ENCODE measurements at regions not wholly inside any gene's neighbourhood (a gene's known extent, or its start where the extent isn't known, plus 50 kb on each side); places are given as distances from the start of the nearest gene placed in this dataset.

DNA sequence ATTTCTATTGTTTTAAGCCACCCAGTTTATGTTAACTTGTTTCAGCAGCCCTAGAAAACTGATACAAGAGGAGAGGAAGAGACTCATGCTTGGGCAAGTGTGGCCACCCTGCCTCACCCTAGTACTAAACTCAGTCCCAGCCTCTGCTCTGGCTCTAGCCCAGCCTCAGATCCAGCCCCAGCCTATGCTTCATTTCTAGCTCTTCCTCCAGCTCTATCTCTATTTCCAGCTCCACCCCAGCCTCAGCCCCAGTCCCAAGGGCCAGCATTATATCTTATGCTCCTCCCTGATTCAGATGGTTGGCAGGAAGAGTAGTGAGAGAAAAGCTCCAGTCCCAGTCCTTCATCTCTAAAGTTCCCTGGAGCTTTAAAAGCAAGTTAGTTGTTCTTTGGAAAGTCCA, 535.5 kb downstream of the PTPRC start:
- Histone ChIP-seq H3K4me1 (ENCODE audit: control insufficient read depth in 2 of 2, insufficient read depth in 2 of 2, low read length in 1 of 2) (no peaks in the 10 kb centered on the region), H3K27ac (ENCODE audit: low read depth in 2 of 2, low read length in 1 of 2) (no peak overlapping the region), H3K27me3 (ENCODE audit: control insufficient read depth in 1 of 2, insufficient read depth in 2 of 2, low read length in 2 of 2) (no peaks in the 10 kb centered on the region), H3K36me3 (ENCODE audit: control insufficient read depth in 2 of 2, insufficient read depth in 2 of 2, low read length in 1 of 2) (no peaks in the 10 kb centered on the region), H3K4me3 (ENCODE audit: low read depth in 1 of 2, low read length in 2 of 2) (no peak overlapping the region), H3K9me3 (ENCODE audit: control insufficient read depth in 2 of 2, insufficient read depth in 1 of 2, low read depth in 1 of 2, low read length in 1 of 2) (no peaks in the 10 kb centered on the region)

DNA sequence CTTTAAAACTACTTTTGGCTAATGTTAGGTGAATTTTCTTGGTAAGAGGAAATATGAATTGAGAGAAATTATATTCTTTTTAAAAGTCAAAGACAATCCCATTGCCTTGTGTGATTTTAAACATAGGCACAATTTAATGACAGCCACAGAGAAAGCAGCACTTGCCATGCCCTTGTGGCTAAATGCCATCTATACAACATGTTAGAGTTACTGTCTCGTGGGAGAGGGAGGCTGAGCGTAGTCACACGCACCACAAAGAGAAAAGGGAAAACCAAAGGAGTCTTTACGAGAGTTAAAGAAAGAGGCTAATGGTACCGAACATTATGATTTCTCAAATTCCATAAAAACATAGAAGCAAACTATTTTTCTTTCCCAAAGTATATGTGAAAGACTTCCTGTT, 537.9 kb downstream of the PTPRC start:
- no peaks in the 10 kb centered on the region for H3K4me1 ChIP-seq (ENCODE audit: control insufficient read depth in 2 of 2, insufficient read depth in 2 of 2, low read length in 1 of 2)
- no peaks in the 10 kb centered on the region for H3K9me3 ChIP-seq (ENCODE audit: control insufficient read depth in 2 of 2, insufficient read depth in 1 of 2, low read depth in 1 of 2, low read length in 1 of 2)
- no peaks in the 10 kb centered on the region for H3K27me3 ChIP-seq (ENCODE audit: control insufficient read depth in 1 of 2, insufficient read depth in 2 of 2, low read length in 2 of 2)
- H3K27ac ChIP-seq (ENCODE audit: low read depth in 2 of 2, low read length in 1 of 2), result no peak overlapping the region
- H3K36me3 ChIP-seq (ENCODE audit: control insufficient read depth in 2 of 2, insufficient read depth in 2 of 2, low read length in 1 of 2), result no peaks in the 10 kb centered on the region
- WGBS, 2 donors, result 83% methylated on average over 5 of the region's 5 CpGs
- H3K4me3 ChIP-seq (ENCODE audit: low read depth in 1 of 2, low read length in 2 of 2), result no peak overlapping the region

DNA sequence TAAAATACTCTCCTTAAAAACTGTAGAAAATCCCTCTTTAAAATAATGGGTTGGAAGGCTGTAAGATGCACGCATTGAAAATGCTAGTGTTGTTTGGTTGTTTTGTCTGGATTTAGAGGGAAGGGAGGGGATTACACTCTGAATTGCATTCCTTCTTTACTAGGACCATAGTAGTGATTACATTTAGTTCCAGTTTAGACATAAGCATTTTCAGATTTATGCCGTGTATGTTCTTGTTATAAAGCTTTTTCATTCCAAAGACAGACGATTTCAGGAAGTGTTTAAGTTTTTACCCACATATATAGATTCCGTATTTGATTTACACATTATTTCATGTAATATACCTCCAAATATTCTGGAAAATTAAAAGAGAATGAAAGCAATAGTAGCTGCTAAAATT, 538.4 kb downstream of the PTPRC start:
- WGBS, 2 donors, result 84 to 85% methylated on average over 4 of the region's 4 CpGs
- Histone ChIP-seq H3K4me1 (ENCODE audit: control insufficient read depth in 2 of 2, insufficient read depth in 2 of 2, low read length in 1 of 2) (no peaks in the 10 kb centered on the region), H3K4me3 (ENCODE audit: low read depth in 1 of 2, low read length in 2 of 2) (no peak overlapping the region), H3K9me3 (ENCODE audit: control insufficient read depth in 2 of 2, insufficient read depth in 1 of 2, low read depth in 1 of 2, low read length in 1 of 2) (no peaks in the 10 kb centered on the region), H3K27ac (ENCODE audit: low read depth in 2 of 2, low read length in 1 of 2) (no peak overlapping the region), H3K36me3 (ENCODE audit: control insufficient read depth in 2 of 2, insufficient read depth in 2 of 2, low read length in 1 of 2) (no peaks in the 10 kb centered on the region), H3K27me3 (ENCODE audit: control insufficient read depth in 1 of 2, insufficient read depth in 2 of 2, low read length in 2 of 2) (no peaks in the 10 kb centered on the region)

DNA sequence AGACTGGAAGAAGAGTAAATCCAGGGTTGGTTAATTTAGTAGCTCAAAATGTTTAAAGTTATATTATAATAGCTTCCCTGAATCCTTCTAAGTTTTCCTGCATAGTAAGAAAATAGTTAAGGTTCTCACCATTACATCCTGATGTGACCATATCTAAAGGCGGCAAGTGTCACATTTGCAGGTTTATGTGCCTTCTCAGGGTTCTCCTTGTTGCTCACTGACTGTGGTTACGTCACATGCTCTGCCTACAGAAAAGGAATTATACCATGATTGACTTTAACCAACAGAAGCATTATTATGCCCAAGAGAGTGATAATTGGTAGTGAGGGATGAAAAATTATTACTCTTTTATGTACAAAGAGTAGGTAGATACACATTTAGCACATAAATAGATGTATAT, 539.8 kb downstream of the PTPRC start:
- 87 to 91% methylated on average over 2 of the region's 2 CpGs for WGBS, 2 donors

DNA sequence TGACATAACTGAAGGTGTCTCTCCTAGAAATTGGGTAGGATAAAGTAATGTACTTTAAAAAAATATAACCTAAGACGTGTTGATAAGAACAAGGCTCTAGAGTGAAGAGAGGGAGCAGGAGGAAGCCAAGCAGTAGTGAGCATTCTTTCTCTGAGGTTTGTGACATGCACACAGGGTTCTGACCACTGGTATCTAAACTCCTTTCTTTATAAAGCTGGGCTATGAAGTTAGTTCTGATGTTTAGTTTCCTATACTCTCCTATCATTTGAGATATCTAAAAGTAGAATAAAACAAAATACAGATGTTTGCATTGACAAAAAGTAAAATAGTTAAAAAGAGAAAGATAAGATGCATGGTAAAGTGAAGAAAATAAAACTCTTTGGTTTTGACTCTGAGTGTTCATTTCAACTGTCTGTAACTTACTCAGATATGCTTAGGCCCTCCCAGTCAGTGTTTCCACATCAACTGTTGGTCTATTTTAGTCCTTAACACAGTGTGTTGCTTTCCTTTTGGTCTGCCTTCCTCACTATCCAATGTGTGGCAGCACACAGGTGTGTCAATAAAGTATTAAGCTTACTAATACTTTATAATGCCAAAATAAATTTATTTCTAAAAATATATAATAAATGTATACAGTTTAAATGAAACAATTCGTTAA, 543.5 kb downstream of the PTPRC start:
- H3K9me3 ChIP-seq (ENCODE audit: control insufficient read depth in 2 of 2, insufficient read depth in 1 of 2, low read depth in 1 of 2, low read length in 1 of 2), result no peaks in the 10 kb centered on the region
- WGBS, 2 donors, result 49 to 60% methylated on average over 2 of the region's 2 CpGs
- no peaks in the 10 kb centered on the region for H3K27me3 ChIP-seq (ENCODE audit: control insufficient read depth in 1 of 2, insufficient read depth in 2 of 2, low read length in 2 of 2)
- H3K4me3 ChIP-seq (ENCODE audit: low read depth in 1 of 2, low read length in 2 of 2), result no peak overlapping the region
- no peaks in the 10 kb centered on the region for H3K36me3 ChIP-seq (ENCODE audit: control insufficient read depth in 2 of 2, insufficient read depth in 2 of 2, low read length in 1 of 2)
- H3K27ac ChIP-seq (ENCODE audit: low read depth in 2 of 2, low read length in 1 of 2), result no peak overlapping the region
- H3K4me1 ChIP-seq (ENCODE audit: control insufficient read depth in 2 of 2, insufficient read depth in 2 of 2, low read length in 1 of 2), result no peaks in the 10 kb centered on the region

More for the DNA sequence above, 539.8 kb downstream of the PTPRC start:
- H3K27me3 ChIP-seq (ENCODE audit: control insufficient read depth in 1 of 2, insufficient read depth in 2 of 2, low read length in 2 of 2), result no peaks in the 10 kb centered on the region
- no peaks in the 10 kb centered on the region for H3K36me3 ChIP-seq (ENCODE audit: control insufficient read depth in 2 of 2, insufficient read depth in 2 of 2, low read length in 1 of 2)
- no peak overlapping the region for H3K27ac ChIP-seq (ENCODE audit: low read depth in 2 of 2, low read length in 1 of 2)
- no peaks in the 10 kb centered on the region for H3K9me3 ChIP-seq (ENCODE audit: control insufficient read depth in 2 of 2, insufficient read depth in 1 of 2, low read depth in 1 of 2, low read length in 1 of 2)
- H3K4me1 ChIP-seq (ENCODE audit: control insufficient read depth in 2 of 2, insufficient read depth in 2 of 2, low read length in 1 of 2), result no peaks in the 10 kb centered on the region
- no peak overlapping the region for H3K4me3 ChIP-seq (ENCODE audit: low read depth in 1 of 2, low read length in 2 of 2)

DNA sequence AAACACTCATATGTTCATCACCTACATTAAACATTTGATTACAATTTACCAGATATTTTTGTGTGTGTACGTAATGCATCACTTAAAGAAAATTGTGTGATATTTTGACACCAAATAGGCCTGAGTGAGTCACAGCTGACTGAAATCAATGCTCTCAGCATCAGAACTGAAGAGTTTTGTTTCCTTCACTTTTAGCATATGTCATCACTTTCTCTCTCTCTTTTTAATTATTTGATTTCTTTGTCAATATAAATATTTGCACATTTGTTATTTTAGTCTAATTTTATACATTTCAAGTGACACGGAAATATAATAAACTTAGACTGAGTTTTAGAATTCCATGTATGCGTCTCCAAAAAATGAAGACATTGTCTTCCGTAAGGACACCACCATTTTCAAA, 545.3 kb downstream of the PTPRC start:
- Histone ChIP-seq H3K36me3 (ENCODE audit: control insufficient read depth in 2 of 2, insufficient read depth in 2 of 2, low read length in 1 of 2) (no peaks in the 10 kb centered on the region), H3K27me3 (ENCODE audit: control insufficient read depth in 1 of 2, insufficient read depth in 2 of 2, low read length in 2 of 2) (no peaks in the 10 kb centered on the region), H3K9me3 (ENCODE audit: control insufficient read depth in 2 of 2, insufficient read depth in 1 of 2, low read depth in 1 of 2, low read length in 1 of 2) (no peaks in the 10 kb centered on the region), H3K4me1 (ENCODE audit: control insufficient read depth in 2 of 2, insufficient read depth in 2 of 2, low read length in 1 of 2) (no peaks in the 10 kb centered on the region), H3K27ac (ENCODE audit: low read depth in 2 of 2, low read length in 1 of 2) (no peak overlapping the region), H3K4me3 (ENCODE audit: low read depth in 1 of 2, low read length in 2 of 2) (no peak overlapping the region)
- 92% methylated on average over 4 of the region's 4 CpGs for WGBS, 2 donors

DNA sequence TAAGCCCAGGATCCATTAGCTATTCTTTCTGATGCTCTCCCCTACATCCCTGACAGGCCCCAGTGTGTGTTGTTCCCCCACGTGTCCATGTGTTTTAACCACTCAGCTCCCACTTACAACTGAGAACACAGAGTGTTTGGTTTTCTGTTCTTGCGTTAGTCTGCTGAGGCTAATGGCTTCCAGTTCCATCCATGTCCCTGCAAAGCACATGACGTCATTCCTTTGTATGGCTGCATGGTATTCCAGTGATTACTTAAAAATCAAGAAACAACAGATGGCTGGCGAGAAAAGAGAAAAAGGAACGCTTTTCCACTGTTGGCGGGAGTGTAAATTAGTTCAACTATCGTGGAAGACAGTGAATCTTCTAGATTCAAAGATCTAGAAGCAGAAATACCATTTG, 556.0 kb downstream of the PTPRC start:
- Histone ChIP-seq H3K4me3 (ENCODE audit: low read depth in 1 of 2, low read length in 2 of 2) (no peak overlapping the region), H3K36me3 (ENCODE audit: control insufficient read depth in 2 of 2, insufficient read depth in 2 of 2, low read length in 1 of 2) (no peaks in the 10 kb centered on the region), H3K27ac (ENCODE audit: low read depth in 2 of 2, low read length in 1 of 2) (no peak overlapping the region), H3K27me3 (ENCODE audit: control insufficient read depth in 1 of 2, insufficient read depth in 2 of 2, low read length in 2 of 2) (no peaks in the 10 kb centered on the region), H3K9me3 (ENCODE audit: control insufficient read depth in 2 of 2, insufficient read depth in 1 of 2, low read depth in 1 of 2, low read length in 1 of 2) (no peaks in the 10 kb centered on the region), H3K4me1 (ENCODE audit: control insufficient read depth in 2 of 2, insufficient read depth in 2 of 2, low read length in 1 of 2) (no peaks in the 10 kb centered on the region)
- 91 to 93% methylated on average over 7 of the region's 7 CpGs for WGBS, 2 donors

DNA sequence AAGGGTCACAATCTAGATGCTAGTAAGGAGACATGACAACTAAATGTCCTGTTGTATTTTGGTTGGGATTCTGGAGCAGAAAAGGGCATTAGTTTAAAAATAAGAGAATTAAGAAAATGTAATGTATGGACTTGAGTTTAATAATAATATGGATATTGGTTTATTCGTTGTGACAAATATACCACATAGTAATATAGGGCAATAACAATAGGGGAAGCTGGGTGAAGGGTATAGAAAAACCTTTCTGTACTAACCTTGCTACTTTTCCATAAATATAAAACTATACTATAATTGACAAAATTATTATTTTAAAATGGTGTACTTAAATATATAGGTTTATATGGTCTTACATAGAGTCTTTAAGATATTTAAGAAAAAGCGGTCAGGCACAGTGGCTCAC, 558.9 kb downstream of the PTPRC start:
- no peak overlapping the region for H3K4me3 ChIP-seq (ENCODE audit: low read depth in 1 of 2, low read length in 2 of 2)
- no peaks in the 10 kb centered on the region for H3K27me3 ChIP-seq (ENCODE audit: control insufficient read depth in 1 of 2, insufficient read depth in 2 of 2, low read length in 2 of 2)
- 95 to 97% methylated on average over 2 of the region's 2 CpGs for WGBS, 2 donors
- no peak overlapping the region for H3K27ac ChIP-seq (ENCODE audit: low read depth in 2 of 2, low read length in 1 of 2)
- H3K4me1 ChIP-seq (ENCODE audit: control insufficient read depth in 2 of 2, insufficient read depth in 2 of 2, low read length in 1 of 2), result no peaks in the 10 kb centered on the region
- no peaks in the 10 kb centered on the region for H3K36me3 ChIP-seq (ENCODE audit: control insufficient read depth in 2 of 2, insufficient read depth in 2 of 2, low read length in 1 of 2)
- H3K9me3 ChIP-seq (ENCODE audit: control insufficient read depth in 2 of 2, insufficient read depth in 1 of 2, low read depth in 1 of 2, low read length in 1 of 2), result no peaks in the 10 kb centered on the region

DNA sequence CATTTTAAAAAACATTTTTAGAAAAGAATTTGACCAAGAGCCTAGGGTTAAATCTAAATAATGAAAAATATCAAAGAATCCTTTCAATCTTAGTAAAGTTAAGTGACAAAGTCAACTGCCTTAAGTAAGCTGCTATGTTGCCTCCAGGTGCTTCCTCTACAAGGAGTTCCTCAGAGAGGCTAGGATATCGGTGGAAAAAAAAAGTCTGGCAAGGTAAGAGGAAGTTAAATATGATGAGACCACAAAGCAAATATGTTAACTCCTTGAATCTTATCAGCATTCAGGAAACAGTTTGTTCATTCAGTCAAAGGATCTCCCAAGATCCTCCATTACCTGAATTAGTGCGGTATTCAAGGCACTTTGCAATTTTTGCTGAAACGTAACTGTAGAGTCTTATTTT, 563.5 kb downstream of the PTPRC start:
- Histone ChIP-seq H3K9me3 (ENCODE audit: control insufficient read depth in 2 of 2, insufficient read depth in 1 of 2, low read depth in 1 of 2, low read length in 1 of 2) (no peaks in the 10 kb centered on the region), H3K4me3 (ENCODE audit: low read depth in 1 of 2, low read length in 2 of 2) (no peak overlapping the region), H3K27me3 (ENCODE audit: control insufficient read depth in 1 of 2, insufficient read depth in 2 of 2, low read length in 2 of 2) (no peaks in the 10 kb centered on the region), H3K27ac (ENCODE audit: low read depth in 2 of 2, low read length in 1 of 2) (no peak overlapping the region), H3K36me3 (ENCODE audit: control insufficient read depth in 2 of 2, insufficient read depth in 2 of 2, low read length in 1 of 2) (no peaks in the 10 kb centered on the region), H3K4me1 (ENCODE audit: control insufficient read depth in 2 of 2, insufficient read depth in 2 of 2, low read length in 1 of 2) (no peaks in the 10 kb centered on the region)
- 42 to 45% methylated on average over 3 of the region's 3 CpGs for WGBS, 2 donors

DNA sequence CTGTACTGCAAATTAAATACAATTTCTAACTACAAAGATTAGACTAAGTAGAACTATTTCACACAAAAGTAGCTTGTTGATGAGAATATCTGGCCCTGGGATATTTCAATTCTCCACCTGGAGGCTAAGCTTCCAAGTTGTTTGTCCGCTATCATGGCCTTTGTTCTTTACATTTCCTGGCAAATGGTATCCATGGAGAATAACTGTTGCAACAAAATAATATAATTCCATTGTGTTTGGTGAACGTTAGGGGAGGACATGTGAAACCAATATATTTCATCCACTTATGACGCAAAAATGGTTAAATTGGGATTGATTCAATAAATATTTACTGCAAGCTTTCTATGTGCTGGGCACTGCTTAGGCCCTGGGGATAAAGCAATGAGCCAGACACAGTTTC, 565.4 kb downstream of the PTPRC start:
- no peaks in the 10 kb centered on the region for H3K9me3 ChIP-seq (ENCODE audit: control insufficient read depth in 2 of 2, insufficient read depth in 1 of 2, low read depth in 1 of 2, low read length in 1 of 2)
- no peaks in the 10 kb centered on the region for H3K27me3 ChIP-seq (ENCODE audit: control insufficient read depth in 1 of 2, insufficient read depth in 2 of 2, low read length in 2 of 2)
- no peaks in the 10 kb centered on the region for H3K4me1 ChIP-seq (ENCODE audit: control insufficient read depth in 2 of 2, insufficient read depth in 2 of 2, low read length in 1 of 2)
- H3K4me3 ChIP-seq (ENCODE audit: low read depth in 1 of 2, low read length in 2 of 2), result no peak overlapping the region
- 74 to 80% methylated on average over 3 of the region's 3 CpGs for whole genome bisulfite sequencing, 2 donors
- no peak overlapping the region for H3K27ac ChIP-seq (ENCODE audit: low read depth in 2 of 2, low read length in 1 of 2)
- no peaks in the 10 kb centered on the region for H3K36me3 ChIP-seq (ENCODE audit: control insufficient read depth in 2 of 2, insufficient read depth in 2 of 2, low read length in 1 of 2)

Data from esophagus (tissue), 2 donors.